ENCODE measurements at regions not wholly inside any gene's neighbourhood (a gene's known extent, or its start where the extent isn't known, plus 50 kb on each side); places are given as distances from the start of the nearest gene placed in this dataset.

GRCh38 chr6:157756708-157757429 lies 66.2 kb upstream of the SNX9 start (continued):
- no peak for TF ChIP-seq ZBTB40 (IDR thresholded peaks at IDR 0.05)
- peak; percentile 39; the same call in 1 of the 2 replicates for TF ChIP-seq ZBTB40 (CRISPR knock-in tag; IDR thresholded peaks at IDR 0.05)
- TF ChIP-seq, protein P1, sequence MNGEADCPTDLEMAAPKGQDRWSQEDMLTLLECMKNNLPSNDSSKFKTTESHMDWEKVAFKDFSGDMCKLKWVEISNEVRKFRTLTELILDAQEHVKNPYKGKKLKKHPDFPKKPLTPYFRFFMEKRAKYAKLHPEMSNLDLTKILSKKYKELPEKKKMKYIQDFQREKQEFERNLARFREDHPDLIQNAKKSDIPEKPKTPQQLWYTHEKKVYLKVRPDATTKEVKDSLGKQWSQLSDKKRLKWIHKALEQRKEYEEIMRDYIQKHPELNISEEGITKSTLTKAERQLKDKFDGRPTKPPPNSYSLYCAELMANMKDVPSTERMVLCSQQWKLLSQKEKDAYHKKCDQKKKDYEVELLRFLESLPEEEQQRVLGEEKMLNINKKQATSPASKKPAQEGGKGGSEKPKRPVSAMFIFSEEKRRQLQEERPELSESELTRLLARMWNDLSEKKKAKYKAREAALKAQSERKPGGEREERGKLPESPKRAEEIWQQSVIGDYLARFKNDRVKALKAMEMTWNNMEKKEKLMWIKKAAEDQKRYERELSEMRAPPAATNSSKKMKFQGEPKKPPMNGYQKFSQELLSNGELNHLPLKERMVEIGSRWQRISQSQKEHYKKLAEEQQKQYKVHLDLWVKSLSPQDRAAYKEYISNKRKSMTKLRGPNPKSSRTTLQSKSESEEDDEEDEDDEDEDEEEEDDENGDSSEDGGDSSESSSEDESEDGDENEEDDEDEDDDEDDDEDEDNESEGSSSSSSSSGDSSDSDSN (IDR thresholded peaks at IDR 0.05; ENCODE audit: borderline replicate concordance in 1 of 2, low read depth in 2 of 2, low read length in 2 of 2) = 0 out of 4 replicates have a peak, but pooled peaks of 1 of the 2 experiments have one; percentile 35
- TF ChIP-seq ZNF175 (CRISPR knock-in tag; IDR thresholded peaks at IDR 0.05; ENCODE audit: low read depth) = peak; percentile 41; the same call in 1 of the 2 replicates
- no peak for TF ChIP-seq ATF1 (CRISPR knock-in tag; IDR thresholded peaks at IDR 0.05)
- no peak for TF ChIP-seq ATF1 (tag; IDR thresholded peaks at IDR 0.05)
- TF ChIP-seq KDM4B (IDR thresholded peaks at IDR 0.05; ENCODE audit: borderline replicate concordance in 2 of 2, low read depth in 1 of 2) = no peak
- 0 out of 2 replicates have a peak, but pooled peaks have one; percentile 19 for TF ChIP-seq FOXK1 (CRISPR knock-in tag; IDR thresholded peaks at IDR 0.05; ENCODE audit: borderline replicate concordance)
- TF ChIP-seq NFATC3 (IDR thresholded peaks at IDR 0.05) = no peak
- TF ChIP-seq, protein P2, sequence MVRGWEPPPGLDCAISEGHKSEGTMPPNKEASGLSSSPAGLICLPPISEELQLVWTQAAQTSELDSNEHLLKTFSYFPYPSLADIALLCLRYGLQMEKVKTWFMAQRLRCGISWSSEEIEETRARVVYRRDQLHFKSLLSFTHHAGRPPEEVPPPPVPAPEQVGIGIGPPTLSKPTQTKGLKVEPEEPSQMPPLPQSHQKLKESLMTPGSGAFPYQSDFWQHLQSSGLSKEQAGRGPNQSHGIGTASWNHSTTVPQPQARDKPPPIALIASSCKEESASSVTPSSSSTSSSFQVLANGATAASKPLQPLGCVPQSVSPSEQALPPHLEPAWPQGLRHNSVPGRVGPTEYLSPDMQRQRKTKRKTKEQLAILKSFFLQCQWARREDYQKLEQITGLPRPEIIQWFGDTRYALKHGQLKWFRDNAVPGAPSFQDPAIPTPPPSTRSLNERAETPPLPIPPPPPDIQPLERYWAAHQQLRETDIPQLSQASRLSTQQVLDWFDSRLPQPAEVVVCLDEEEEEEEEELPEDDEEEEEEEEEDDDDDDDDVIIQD (CRISPR knock-in tag; IDR thresholded peaks at IDR 0.05) = no peak
- TF ChIP-seq TCF7 (IDR thresholded peaks at IDR 0.05; ENCODE audit: borderline replicate concordance) = no peak
- no peak for TF ChIP-seq SREBF1 (IDR thresholded peaks at IDR 0.05; ENCODE audit: borderline replicate concordance, low read depth, low read length)

All from K562 (cell line).